ENCODE measurements at regions not wholly inside any gene's neighbourhood (a gene's known extent, or its start where the extent isn't known, plus 50 kb on each side); places are given as distances from the start of the nearest gene placed in this dataset.

GRCh38 chr3:23028294-23028693, 174.8 kb upstream of the UBE2E2 start:
- H3K9me3 Mint-ChIP-seq: peaks cover 9 to 10% of the 10 kb centered on the region in 2 donors
- peaks cover 0 to 5% of the 10 kb centered on the region in 2 donors for H3K36me3 Mint-ChIP-seq (ENCODE audit: insufficient read depth in 2 of 2)
- no peak for ATAC-seq (replicated peaks in 1 of 2)
- no peaks in the 10 kb centered on the region for H3K27me3 Mint-ChIP-seq (ENCODE audit: low read depth)
- no peak for DNase-seq
- no peak overlapping the region for H3K4me3 Mint-ChIP-seq
- no peak overlapping the region for H3K27ac Mint-ChIP-seq
- no peaks in the 10 kb centered on the region for H3K4me1 Mint-ChIP-seq (ENCODE audit: low read depth)

DNA sequence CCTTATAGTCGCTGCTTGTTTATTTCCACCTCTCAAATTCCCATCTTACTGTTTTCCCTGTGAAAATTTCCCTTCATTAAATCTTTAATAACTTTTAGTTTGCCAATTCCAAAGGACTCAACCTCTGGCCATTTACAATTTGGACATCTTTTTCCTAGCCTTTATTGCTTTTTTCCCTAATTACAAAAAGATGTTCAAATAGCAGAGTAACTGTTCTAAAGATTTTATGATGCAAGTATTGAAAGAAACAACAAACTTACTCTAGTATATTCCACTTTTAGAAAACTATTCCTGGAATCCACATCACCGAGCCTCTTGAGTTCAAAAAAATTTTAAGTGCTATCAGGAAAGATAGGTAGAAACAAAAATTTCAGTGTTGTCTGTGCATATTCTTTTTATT, 174.1 kb upstream of the UBE2E2 start:
- ATAC-seq (replicated peaks in 1 of 2) (no peak), DNase-seq (no peak)
- Mint-ChIP-seq H3K4me1 (ENCODE audit: low read depth) (no peaks in the 10 kb centered on the region), H3K4me3 (no peak overlapping the region), H3K36me3 (ENCODE audit: insufficient read depth in 2 of 2) (no peaks in the 10 kb centered on the region), H3K27ac (no peak overlapping the region), H3K9me3 (peaks cover 8 to 11% of the 10 kb centered on the region in 2 donors), H3K27me3 (ENCODE audit: low read depth) (no peaks in the 10 kb centered on the region)

DNA sequence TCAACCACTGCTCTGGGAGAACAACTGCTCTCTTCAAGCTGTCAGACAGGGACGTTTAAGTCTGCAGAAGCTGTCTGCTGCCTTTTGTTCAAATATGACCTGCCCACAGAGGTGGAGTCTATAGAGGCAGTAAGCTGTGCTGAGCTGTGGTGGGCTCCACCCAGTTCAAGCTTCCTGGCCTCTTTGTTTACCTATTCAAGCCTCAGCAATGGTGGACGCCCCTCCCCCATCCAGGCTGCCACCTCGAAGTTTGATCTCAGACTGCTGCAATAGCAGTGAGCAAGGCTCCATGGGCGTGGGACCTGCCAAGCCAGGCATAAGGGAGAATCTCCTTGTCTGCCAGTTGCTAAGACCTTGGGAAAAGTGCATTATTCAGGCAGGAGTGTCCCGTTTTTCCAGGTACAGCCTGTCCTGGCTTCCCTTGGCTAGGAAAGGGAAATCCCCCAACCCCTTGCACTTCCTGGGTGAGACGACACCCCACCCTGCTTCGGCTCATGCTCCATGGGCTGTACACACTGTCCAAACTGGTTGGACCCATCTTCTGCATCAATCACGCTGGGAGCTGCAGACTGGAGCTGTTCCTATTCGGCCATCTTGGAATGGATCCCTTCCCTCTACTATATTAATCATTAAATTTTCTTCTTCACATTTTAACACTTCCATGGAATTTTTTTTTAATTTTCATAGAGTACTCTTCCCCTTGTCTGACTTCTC, 167.0 kb upstream of the UBE2E2 start:
- DNase-seq (no peak), ATAC-seq (replicated peaks in 1 of 2) (no peak)
- no peak overlapping the region for H3K27ac Mint-ChIP-seq
- H3K4me1 Mint-ChIP-seq (ENCODE audit: low read depth): peaks cover 12% of the 10 kb centered on the region
- H3K4me3 Mint-ChIP-seq: no peak overlapping the region
- H3K9me3 Mint-ChIP-seq: peaks cover 7 to 11% of the 10 kb centered on the region in 2 donors
- no peaks in the 10 kb centered on the region for H3K36me3 Mint-ChIP-seq (ENCODE audit: insufficient read depth in 2 of 2)
- H3K27me3 Mint-ChIP-seq (ENCODE audit: low read depth): no peaks in the 10 kb centered on the region

- ATAC-seq (replicated peaks in 1 of 2): no peak
- H3K36me3 Mint-ChIP-seq (ENCODE audit: insufficient read depth in 2 of 2): no peaks in the 10 kb centered on the region
These were observed 166.4 kb upstream of the UBE2E2 start for GRCh38 chr3:23036728-23037127.

GRCh38 chr3:23038471-23038870, 164.7 kb upstream of the UBE2E2 start:
- Mint-ChIP-seq H3K4me3 (no peak overlapping the region), H3K9me3 (peaks cover 1 to 3% of the 10 kb centered on the region in 2 donors), H3K27ac (no peak overlapping the region), H3K4me1 (ENCODE audit: low read depth) (peaks cover 12% of the 10 kb centered on the region), H3K36me3 (ENCODE audit: insufficient read depth in 2 of 2) (no peaks in the 10 kb centered on the region), H3K27me3 (ENCODE audit: low read depth) (no peaks in the 10 kb centered on the region)
- DNase-seq: no peak
- no peak for ATAC-seq (replicated peaks in 1 of 2)

More at GRCh38 chr3:23036728-23037127, 166.4 kb upstream of the UBE2E2 start:
- no peaks in the 10 kb centered on the region for H3K27me3 Mint-ChIP-seq (ENCODE audit: low read depth)
- no peak overlapping the region for H3K4me3 Mint-ChIP-seq
- DNase-seq: no peak
- peaks cover 12% of the 10 kb centered on the region for H3K4me1 Mint-ChIP-seq (ENCODE audit: low read depth)
- H3K27ac Mint-ChIP-seq: no peak overlapping the region
- H3K9me3 Mint-ChIP-seq: peaks cover 6 to 7% of the 10 kb centered on the region in 2 donors

GRCh38 chr3:23041918-23042696, 161.0 kb upstream of the UBE2E2 start:
- Mint-ChIP-seq H3K27me3 (ENCODE audit: low read depth) (no peaks in the 10 kb centered on the region), H3K4me3 (no peak overlapping the region), H3K36me3 (ENCODE audit: insufficient read depth in 2 of 2) (peaks cover 3% of the 10 kb centered on the region in 2 donors)

DNA sequence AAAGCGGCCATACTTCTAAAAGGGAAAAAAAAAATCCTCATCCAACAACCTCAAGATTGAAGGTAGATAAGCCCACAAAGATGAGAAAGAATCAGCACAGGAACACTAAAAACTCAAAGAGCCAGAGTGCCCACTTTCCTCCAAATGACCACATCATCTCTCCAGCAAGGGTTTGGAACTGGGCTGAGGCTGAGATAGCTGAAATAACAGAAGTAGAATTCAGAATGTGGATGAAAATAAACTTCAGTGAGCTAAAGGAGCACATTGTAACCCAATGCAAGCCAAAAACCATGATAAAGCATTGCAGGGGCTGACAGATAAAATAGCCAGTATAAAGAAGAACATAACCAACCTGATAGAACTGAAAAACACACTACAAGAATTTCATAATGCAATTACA, 158.7 kb upstream of the UBE2E2 start:
- H3K27ac Mint-ChIP-seq: no peak overlapping the region
- no peaks in the 10 kb centered on the region for H3K27me3 Mint-ChIP-seq (ENCODE audit: low read depth)
- no peak for ATAC-seq (replicated peaks in 1 of 2)
- no peak for DNase-seq
- no peak overlapping the region for H3K4me3 Mint-ChIP-seq
- peaks cover 4% of the 10 kb centered on the region in 2 donors for H3K36me3 Mint-ChIP-seq (ENCODE audit: insufficient read depth in 2 of 2)
- peaks cover 11 to 19% of the 10 kb centered on the region in 2 donors for H3K9me3 Mint-ChIP-seq
- H3K4me1 Mint-ChIP-seq (ENCODE audit: low read depth): no peaks in the 10 kb centered on the region

More at GRCh38 chr3:23041918-23042696, 161.0 kb upstream of the UBE2E2 start:
- no peak for DNase-seq
- Mint-ChIP-seq H3K4me1 (ENCODE audit: low read depth) (no peaks in the 10 kb centered on the region), H3K9me3 (peaks cover 4 to 11% of the 10 kb centered on the region in 2 donors), H3K27ac (no peak overlapping the region)
- ATAC-seq (replicated peaks in 1 of 2): no peak

DNA sequence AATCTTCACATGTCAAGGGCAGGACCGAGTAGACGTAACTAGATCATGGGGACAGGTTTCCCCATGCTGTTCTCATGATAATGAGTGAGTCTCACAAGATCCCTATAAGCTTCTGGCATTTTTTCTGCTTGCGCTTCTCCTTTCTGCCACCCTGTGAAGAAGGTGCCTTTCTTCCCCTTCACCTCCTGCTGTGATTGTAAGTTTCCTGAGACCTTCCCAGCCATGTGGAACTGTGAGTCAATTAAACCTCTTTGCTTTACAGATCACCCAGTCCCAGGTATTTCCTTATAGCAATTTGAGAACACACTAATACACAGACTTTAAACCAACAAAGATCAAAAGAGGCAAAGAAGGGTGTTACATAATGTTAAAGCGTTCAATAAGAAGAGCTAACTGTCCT, 156.6 kb upstream of the UBE2E2 start:
- Mint-ChIP-seq H3K27me3 (ENCODE audit: low read depth) (no peaks in the 10 kb centered on the region), H3K4me1 (ENCODE audit: low read depth) (no peaks in the 10 kb centered on the region), H3K4me3 (no peak overlapping the region), H3K27ac (no peak overlapping the region), H3K36me3 (ENCODE audit: insufficient read depth in 2 of 2) (peaks cover 4% of the 10 kb centered on the region in 2 donors), H3K9me3 (peaks cover 11 to 19% of the 10 kb centered on the region in 2 donors)
- DNase-seq (no peak), ATAC-seq (replicated peaks in 1 of 2) (no peak)

- no peaks in the 10 kb centered on the region for H3K27me3 Mint-ChIP-seq (ENCODE audit: low read depth)
- DNase-seq (no peak), ATAC-seq (replicated peaks in 1 of 2) (no peak)
- peaks cover 13% of the 10 kb centered on the region for H3K4me1 Mint-ChIP-seq (ENCODE audit: low read depth)
- H3K9me3 Mint-ChIP-seq: peaks cover 11 to 12% of the 10 kb centered on the region in 2 donors
- no peak overlapping the region for H3K27ac Mint-ChIP-seq
- H3K36me3 Mint-ChIP-seq (ENCODE audit: insufficient read depth in 2 of 2): peaks cover 2 to 4% of the 10 kb centered on the region in 2 donors
- no peak overlapping the region for H3K4me3 Mint-ChIP-seq
These were observed 151.6 kb upstream of the UBE2E2 start for GRCh38 chr3:23051240-23052140.

DNA sequence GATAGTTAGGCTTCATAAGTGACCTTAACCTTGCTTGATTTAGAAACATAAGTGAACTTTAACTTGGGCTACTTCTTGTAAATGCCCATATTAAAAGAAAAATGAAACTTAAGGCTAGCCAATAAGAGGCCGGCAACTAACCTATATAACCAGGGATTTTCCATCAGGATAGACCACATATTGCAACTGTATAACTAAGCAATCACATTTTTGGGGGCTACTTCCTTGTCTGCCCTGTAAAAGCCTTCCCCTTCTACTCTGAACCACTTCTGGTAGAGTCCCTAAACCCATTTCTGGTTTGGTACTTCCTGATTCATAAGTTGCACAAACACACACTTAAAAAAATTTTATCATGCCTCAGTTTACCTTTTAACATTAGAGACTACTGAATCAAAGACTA, 150.9 kb upstream of the UBE2E2 start:
- peaks cover 1% of the 10 kb centered on the region in 2 donors for H3K36me3 Mint-ChIP-seq (ENCODE audit: insufficient read depth in 2 of 2)
- ATAC-seq (replicated peaks in 1 of 2) (no peak), DNase-seq (no peak)
- no peak overlapping the region for H3K4me3 Mint-ChIP-seq
- peaks cover 13% of the 10 kb centered on the region for H3K4me1 Mint-ChIP-seq (ENCODE audit: low read depth)
- no peak overlapping the region for H3K27ac Mint-ChIP-seq
- H3K9me3 Mint-ChIP-seq: peaks cover 6 to 9% of the 10 kb centered on the region in 2 donors
- no peaks in the 10 kb centered on the region for H3K27me3 Mint-ChIP-seq (ENCODE audit: low read depth)

GRCh38 chr3:23052620-23053019, 150.5 kb upstream of the UBE2E2 start:
- no peak for DNase-seq
- Mint-ChIP-seq H3K4me3 (no peak overlapping the region), H3K27me3 (ENCODE audit: low read depth) (no peaks in the 10 kb centered on the region), H3K9me3 (peaks cover 4 to 6% of the 10 kb centered on the region in 2 donors), H3K4me1 (ENCODE audit: low read depth) (peaks cover 13% of the 10 kb centered on the region), H3K36me3 (ENCODE audit: insufficient read depth in 2 of 2) (no peaks in the 10 kb centered on the region), H3K27ac (no peak overlapping the region)
- no peak for ATAC-seq (replicated peaks in 1 of 2)

- peaks cover 0 to 5% of the 10 kb centered on the region in 2 donors for H3K9me3 Mint-ChIP-seq
- no peak overlapping the region for H3K27ac Mint-ChIP-seq
- DNase-seq (no peak), ATAC-seq (replicated peaks in 1 of 2) (peak; percentile 62 to 74)
- peaks cover 13% of the 10 kb centered on the region for H3K4me1 Mint-ChIP-seq (ENCODE audit: low read depth)
- peaks cover 0 to 2% of the 10 kb centered on the region in 2 donors for H3K36me3 Mint-ChIP-seq (ENCODE audit: insufficient read depth in 2 of 2)
- H3K4me3 Mint-ChIP-seq: no peak overlapping the region
- H3K27me3 Mint-ChIP-seq (ENCODE audit: low read depth): no peaks in the 10 kb centered on the region
These were observed 147.3 kb upstream of the UBE2E2 start for GRCh38 chr3:23055733-23056376.
